ENCODE measurements at regions not wholly inside any gene's neighbourhood (a gene's known extent, or its start where the extent isn't known, plus 50 kb on each side); places are given as distances from the start of the nearest gene placed in this dataset.

DNA sequence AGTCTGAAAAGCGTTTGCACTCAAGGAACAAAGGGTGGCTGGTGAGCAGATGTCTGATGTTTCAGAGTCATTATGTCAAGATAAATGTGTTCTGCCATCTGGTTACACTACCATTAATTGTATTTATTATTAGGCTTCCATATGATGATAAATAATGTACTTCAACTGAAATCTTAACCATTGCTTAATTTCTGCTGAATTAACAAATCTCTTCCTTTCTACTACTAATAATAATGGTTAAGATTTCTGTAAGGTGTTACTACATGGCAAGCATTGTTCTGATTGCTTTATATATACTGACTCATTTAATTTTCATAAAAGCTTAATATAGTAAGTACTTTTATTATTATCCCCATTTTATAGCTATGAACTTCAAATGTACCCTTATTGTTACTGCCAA is 68.4 kb upstream of the GALNT15 start:
- no peak overlapping the region for H3K4me3 ChIP-seq
- in situ Hi-C loops (cut with MboI; ENCODE audit: low pct_unique_long_range_greater_than_20kb in 2 of 9, low sequenced_read_pairs in 9 of 9, unreplicated experiment in 9 of 9): no loop called here
- WGBS, 10 experiments: 33 to 100% (median 60%) methylated on average over 1 of the region's 1 CpG; no CpG with 5 or more reads in 4 of the 10 experiments
- H3K4me1 ChIP-seq (replicated peaks in 1 of 2): no peaks in the 10 kb centered on the region
- no peak for ATAC-seq (replicated peaks in 6 of 8)
- no peak overlapping the region for H3K27ac ChIP-seq

GRCh38 chr3:16108424-16108823 is 66.1 kb upstream of the GALNT15 start:
- Histone ChIP-seq H3K27ac (no peak overlapping the region), H3K4me1 (replicated peaks in 1 of 2) (no peaks in the 10 kb centered on the region), H3K4me3 (no peak overlapping the region)
- ATAC-seq (replicated peaks in 6 of 8): peak in 3 of 8 experiments; percentile 44 to 73 (median 66)
- 0 to 91% (median 40%) methylated on average over 1 to 2 of the region's 2 CpGs; no CpG with 5 or more reads in 2 of the 10 experiments for WGBS, 10 experiments
- in situ Hi-C loops (cut with MboI; ENCODE audit: low pct_unique_long_range_greater_than_20kb in 2 of 9, low sequenced_read_pairs in 9 of 9, unreplicated experiment in 9 of 9): no loop called here

DNA sequence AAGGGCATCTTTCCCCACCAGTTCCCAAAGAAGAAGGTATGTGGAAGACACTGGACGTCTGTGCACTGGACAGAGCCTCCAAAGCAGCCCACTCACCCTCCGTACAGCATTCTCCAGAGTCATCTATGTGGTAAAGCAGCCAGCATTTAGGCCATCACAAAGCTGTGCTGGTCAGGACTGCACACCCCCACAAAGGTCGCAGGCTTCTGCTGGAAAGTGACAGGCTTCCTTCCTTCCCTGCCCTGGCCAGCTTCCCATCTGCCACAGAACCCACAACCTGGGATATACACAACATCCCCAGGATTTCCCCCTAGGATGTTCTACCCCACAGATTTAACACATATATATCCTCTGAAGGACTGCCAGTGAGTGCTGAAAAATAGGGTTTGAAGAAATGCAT is 64.6 kb upstream of the GALNT15 start:
- H3K4me1 ChIP-seq (replicated peaks in 1 of 2): no peaks in the 10 kb centered on the region
- in situ Hi-C loops (cut with MboI; ENCODE audit: low pct_unique_long_range_greater_than_20kb in 2 of 9, low sequenced_read_pairs in 9 of 9, unreplicated experiment in 9 of 9): no loop called here
- no peak overlapping the region for H3K27ac ChIP-seq
- ATAC-seq (replicated peaks in 6 of 8): no peak
- no peak overlapping the region for H3K4me3 ChIP-seq
- 33 to 88% (median 80%) methylated on average over 1 to 3 of the region's 3 CpGs; no CpG with 5 or more reads in 7 of the 10 experiments for WGBS, 10 experiments

GRCh38 chr3:16112910-16113504 is 61.5 kb upstream of the GALNT15 start:
- Histone ChIP-seq H3K4me1 (replicated peaks in 1 of 2) (no peaks in the 10 kb centered on the region), H3K4me3 (no peak overlapping the region), H3K27ac (no peak overlapping the region)
- WGBS, 10 experiments: 0 to 86% (median 80%) methylated on average over 1 of the region's 1 CpG; no CpG with 5 or more reads in 5 of the 10 experiments
- in situ Hi-C loops (cut with MboI; ENCODE audit: low pct_unique_long_range_greater_than_20kb in 2 of 9, low sequenced_read_pairs in 9 of 9, unreplicated experiment in 9 of 9): no loop called here
- ATAC-seq (replicated peaks in 6 of 8): peak in 1 of 8 experiments; percentile 64

GRCh38 chr3:16113704-16114103 is 60.8 kb upstream of the GALNT15 start:
- WGBS, 10 experiments: 48 to 100% (median 92%) methylated on average over 1 to 3 of the region's 3 CpGs; no CpG with 5 or more reads in 2 of the 10 experiments
- Histone ChIP-seq H3K4me3 (no peak overlapping the region), H3K27ac (no peak overlapping the region), H3K4me1 (replicated peaks in 1 of 2) (no peaks in the 10 kb centered on the region)
- in situ Hi-C loops (cut with MboI; ENCODE audit: low pct_unique_long_range_greater_than_20kb in 2 of 9, low sequenced_read_pairs in 9 of 9, unreplicated experiment in 9 of 9): no loop called here
- no peak for ATAC-seq (replicated peaks in 6 of 8)

DNA sequence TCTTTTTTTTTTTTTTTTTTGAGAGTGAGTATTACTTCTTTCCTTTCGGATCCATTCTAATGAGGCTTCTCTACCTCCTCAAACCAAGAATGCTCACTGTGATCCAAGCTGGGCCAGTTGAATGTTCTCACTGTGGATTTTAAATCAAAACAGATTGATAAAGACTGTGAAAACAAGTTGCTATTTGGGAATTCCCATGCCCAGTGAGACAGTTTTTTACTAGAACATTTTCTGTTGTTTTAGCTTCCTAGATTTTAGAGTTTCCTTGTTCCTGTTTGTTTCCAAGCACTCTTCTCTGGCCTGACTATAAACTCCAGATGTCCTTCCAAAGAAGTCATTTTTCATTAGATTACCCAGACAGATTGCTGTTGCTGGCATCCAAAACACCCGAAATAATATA is 60.1 kb upstream of the GALNT15 start:
- Histone ChIP-seq H3K4me3 (no peak overlapping the region), H3K4me1 (replicated peaks in 1 of 2) (no peaks in the 10 kb centered on the region), H3K27ac (no peak overlapping the region)
- in situ Hi-C loops (cut with MboI; ENCODE audit: low pct_unique_long_range_greater_than_20kb in 2 of 9, low sequenced_read_pairs in 9 of 9, unreplicated experiment in 9 of 9): no loop called here
- WGBS, 10 experiments: 25 to 93% (median 67%) methylated on average over 1 to 2 of the region's 2 CpGs; no CpG with 5 or more reads in 1 of the 10 experiments
- no peak for ATAC-seq (replicated peaks in 6 of 8)

GRCh38 chr3:16114930-16115329 is 59.5 kb upstream of the GALNT15 start:
- WGBS, 10 experiments: 40 to 89% (median 69%) methylated on average over 1 to 3 of the region's 3 CpGs; no CpG with 5 or more reads in 2 of the 10 experiments
- ATAC-seq (replicated peaks in 6 of 8): no peak

GRCh38 chr3:16118396-16118795 is 56.1 kb upstream of the GALNT15 start:
- no peaks in the 10 kb centered on the region for H3K4me1 ChIP-seq (replicated peaks in 1 of 2)
- WGBS, 10 experiments: 64 to 100% methylated on average over 2 to 4 of the region's 9 CpGs; no CpG with 5 or more reads in 8 of the 10 experiments
- H3K27ac ChIP-seq: no peak overlapping the region
- H3K4me3 ChIP-seq: no peak overlapping the region
- in situ Hi-C loops (cut with MboI; ENCODE audit: low pct_unique_long_range_greater_than_20kb in 2 of 9, low sequenced_read_pairs in 9 of 9, unreplicated experiment in 9 of 9): no loop called here
- ATAC-seq (replicated peaks in 6 of 8): no peak

More at GRCh38 chr3:16114930-16115329, 59.5 kb upstream of the GALNT15 start:
- Histone ChIP-seq H3K27ac (no peak overlapping the region), H3K4me3 (no peak overlapping the region), H3K4me1 (replicated peaks in 1 of 2) (no peaks in the 10 kb centered on the region)
- in situ Hi-C loops (cut with MboI; ENCODE audit: low pct_unique_long_range_greater_than_20kb in 2 of 9, low sequenced_read_pairs in 9 of 9, unreplicated experiment in 9 of 9): no loop called here

DNA sequence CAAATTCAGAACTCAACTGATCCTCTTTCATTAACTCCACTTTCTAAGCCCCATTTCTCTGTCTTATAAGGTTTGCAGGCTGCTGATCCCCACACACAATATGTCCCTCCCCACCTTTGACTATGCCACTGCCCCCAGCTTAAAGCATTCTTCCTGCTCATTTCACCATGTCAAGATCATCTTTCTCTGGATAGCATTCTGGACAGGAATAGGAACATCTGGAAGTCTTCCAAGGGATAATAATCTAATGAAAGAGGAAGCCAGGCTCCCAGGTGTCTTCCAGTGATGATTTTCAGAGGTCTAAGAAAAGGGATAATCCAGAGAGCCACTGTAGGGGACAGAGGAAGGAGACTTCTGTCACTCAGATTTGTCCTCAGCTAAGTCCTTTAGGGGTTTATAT is 54.6 kb upstream of the GALNT15 start:
- Histone ChIP-seq H3K27ac (no peak overlapping the region), H3K4me1 (replicated peaks in 1 of 2) (no peaks in the 10 kb centered on the region)
- in situ Hi-C loops (cut with MboI; ENCODE audit: low pct_unique_long_range_greater_than_20kb in 2 of 9, low sequenced_read_pairs in 9 of 9, unreplicated experiment in 9 of 9): no loop called here

GRCh38 chr3:16121391-16121790 is 53.1 kb upstream of the GALNT15 start:
- no peak overlapping the region for H3K27ac ChIP-seq
- 0 to 43% (median 17%) methylated on average over 1 of the region's 1 CpG; no CpG with 5 or more reads in 5 of the 10 experiments for WGBS, 10 experiments
- ATAC-seq (replicated peaks in 6 of 8): no peak
- in situ Hi-C loops (cut with MboI; ENCODE audit: low pct_unique_long_range_greater_than_20kb in 2 of 9, low sequenced_read_pairs in 9 of 9, unreplicated experiment in 9 of 9): no loop called here
- H3K4me1 ChIP-seq (replicated peaks in 1 of 2): no peaks in the 10 kb centered on the region
- no peak overlapping the region for H3K4me3 ChIP-seq

More for the DNA sequence above, 54.6 kb upstream of the GALNT15 start:
- H3K4me3 ChIP-seq: no peak overlapping the region
- ATAC-seq (replicated peaks in 6 of 8): no peak

GRCh38 chr3:16122155-16122554 is 52.3 kb upstream of the GALNT15 start:
- WGBS, 10 experiments: 14 to 88% (median 54%) methylated on average over 1 to 2 of the region's 2 CpGs; no CpG with 5 or more reads in 2 of the 10 experiments
- no peaks in the 10 kb centered on the region for H3K4me1 ChIP-seq (replicated peaks in 1 of 2)
- in situ Hi-C loops (cut with MboI; ENCODE audit: low pct_unique_long_range_greater_than_20kb in 2 of 9, low sequenced_read_pairs in 9 of 9, unreplicated experiment in 9 of 9): no loop called here
- no peak overlapping the region for H3K27ac ChIP-seq
- no peak overlapping the region for H3K4me3 ChIP-seq
- no peak for ATAC-seq (replicated peaks in 6 of 8)

DNA sequence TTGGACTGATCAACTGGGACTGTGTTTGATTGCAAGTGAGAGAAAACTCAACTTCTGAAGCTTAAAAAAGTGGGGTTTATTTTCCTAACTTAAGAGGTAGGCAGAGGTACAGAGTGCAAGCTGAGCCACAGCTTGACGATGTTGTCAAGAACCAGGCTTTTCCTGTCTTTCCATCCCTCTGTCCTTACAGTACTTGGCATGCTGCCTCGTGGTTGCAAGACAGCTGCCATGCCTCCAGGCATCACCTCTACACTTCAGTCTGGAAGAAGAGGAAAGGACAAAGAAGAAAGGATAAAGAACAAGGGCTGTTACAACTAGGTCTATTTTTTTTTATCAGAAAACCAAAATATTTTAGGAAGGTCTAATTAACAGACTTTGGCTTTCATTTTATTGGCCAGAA is 51.8 kb upstream of the GALNT15 start:
- ATAC-seq (replicated peaks in 6 of 8): no peak
- WGBS, 10 experiments: 29 to 100% (median 75%) methylated on average over 1 to 2 of the region's 2 CpGs; no CpG with 5 or more reads in 3 of the 10 experiments
- H3K27ac ChIP-seq: no peak overlapping the region
- no peaks in the 10 kb centered on the region for H3K4me1 ChIP-seq (replicated peaks in 1 of 2)
- in situ Hi-C loops (cut with MboI; ENCODE audit: low pct_unique_long_range_greater_than_20kb in 2 of 9, low sequenced_read_pairs in 9 of 9, unreplicated experiment in 9 of 9): no loop called here
- no peak overlapping the region for H3K4me3 ChIP-seq

DNA sequence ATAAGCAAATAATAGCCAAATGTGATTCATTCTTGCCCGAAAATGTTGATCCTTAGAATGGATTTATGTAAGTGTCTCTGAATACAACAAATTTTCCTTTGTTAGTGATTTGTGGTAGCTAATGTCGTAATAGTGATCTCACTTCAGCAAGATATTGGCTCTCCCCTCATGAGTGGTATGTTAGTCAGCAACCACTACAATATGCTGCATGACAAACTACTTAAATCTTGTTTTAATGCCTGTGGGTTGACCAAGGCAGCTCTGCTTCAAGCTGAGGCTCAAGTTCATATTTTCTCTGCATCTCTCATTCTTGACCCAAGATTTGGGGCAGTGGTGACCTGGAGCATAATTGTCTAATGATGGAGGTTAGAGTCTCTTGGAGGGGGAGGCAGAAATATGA is 49.8 kb upstream of the GALNT15 start:
- in situ Hi-C loops (cut with MboI; ENCODE audit: low pct_unique_long_range_greater_than_20kb in 2 of 9, low sequenced_read_pairs in 9 of 9, unreplicated experiment in 9 of 9): no loop called here
- no peaks in the 10 kb centered on the region for H3K4me1 ChIP-seq (replicated peaks in 1 of 2)
- ATAC-seq (replicated peaks in 6 of 8): peak in 3 of 8 experiments; percentile 77 to 96 (median 83)
- H3K4me3 ChIP-seq: no peak overlapping the region
- no peak overlapping the region for H3K27ac ChIP-seq
- WGBS, 10 experiments: 13 to 88% (median 63%) methylated on average over 1 to 2 of the region's 2 CpGs
